Stimulated activated CD4-positive, alpha-beta T cell treated with anti-CD3 and anti-CD28 coated beads, Interleukin-1b, Interleukin-23, amount 100 ng/mL, for 4 hours (primary cell): ENCODE measurements at regions not wholly inside any gene's neighbourhood (a gene's known extent, or its start where the extent isn't known, plus 50 kb on each side); places are given as distances from the start of the nearest gene placed in this dataset.

Experiments used
- DNase-seq, 2 donors: peaks; one replicate each; pipeline ENCODE4 v3.0.0-alpha.2; 2020; ENCODE audit warnings: low read depth in 2 of 2

- DNase-seq = no peak
These were observed 304.0 kb upstream of the TLE3 start for GRCh38 chr15:70401709-70402108.

DNA sequence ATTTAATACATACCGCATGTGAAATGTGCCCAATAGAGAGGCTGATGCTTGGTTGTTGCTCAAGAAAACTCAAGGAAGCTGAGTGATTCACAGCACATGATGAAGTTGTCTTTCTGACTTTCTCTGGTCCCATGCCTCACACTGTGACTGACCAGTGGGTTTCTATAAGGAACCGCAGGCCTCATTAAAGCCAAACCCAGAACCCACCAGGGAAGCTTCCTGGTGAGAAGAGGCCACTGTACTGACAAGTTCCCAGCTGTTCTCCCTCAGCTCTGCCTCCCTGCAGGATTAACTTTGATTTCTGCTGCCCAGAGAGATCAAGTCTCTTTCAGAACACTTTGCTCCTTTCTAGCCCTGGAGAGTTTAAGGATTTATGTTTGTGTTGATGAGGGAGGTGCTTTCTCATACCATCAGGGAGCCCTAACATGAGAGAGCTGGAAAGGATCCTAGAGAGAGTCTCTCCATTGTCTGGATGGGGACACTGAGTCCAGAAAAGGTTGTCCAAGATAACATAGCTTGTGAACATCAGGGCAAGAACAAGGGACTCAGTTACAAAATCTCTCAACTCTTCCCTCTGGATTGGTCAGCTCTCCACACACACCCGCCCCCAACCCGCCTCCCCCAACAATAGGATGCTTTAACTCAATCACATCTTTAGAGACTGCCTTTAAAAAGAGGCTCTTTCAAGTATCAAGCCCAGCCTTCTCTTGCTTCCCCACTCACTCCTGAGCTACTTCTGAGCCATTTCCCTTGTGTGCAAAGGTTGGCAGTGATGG is 303.2 kb upstream of the TLE3 start:
- DNase-seq = no peak

DNA sequence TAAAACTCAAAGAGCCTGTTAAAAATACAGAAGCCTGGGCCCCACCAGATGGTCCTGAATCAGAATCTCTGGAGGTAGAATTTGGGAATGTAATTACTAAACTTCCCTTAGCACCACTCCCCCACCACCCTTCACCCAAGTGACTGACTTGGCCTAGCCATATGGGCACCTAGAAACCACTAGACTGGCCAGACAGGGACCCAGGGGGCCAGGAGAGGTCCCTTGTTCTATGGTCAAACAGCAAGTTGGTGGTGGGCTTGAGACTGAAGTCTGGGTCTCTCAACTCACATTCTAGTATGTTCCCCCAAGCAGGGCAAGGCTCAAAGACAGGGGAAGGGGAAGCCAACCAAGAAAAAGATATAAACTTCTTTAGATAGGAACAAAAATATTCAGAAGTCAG is 301.5 kb upstream of the TLE3 start:
- DNase-seq = no peak

- DNase-seq = no peak
These were observed 301.0 kb upstream of the TLE3 start for GRCh38 chr15:70398694-70399093.

DNA sequence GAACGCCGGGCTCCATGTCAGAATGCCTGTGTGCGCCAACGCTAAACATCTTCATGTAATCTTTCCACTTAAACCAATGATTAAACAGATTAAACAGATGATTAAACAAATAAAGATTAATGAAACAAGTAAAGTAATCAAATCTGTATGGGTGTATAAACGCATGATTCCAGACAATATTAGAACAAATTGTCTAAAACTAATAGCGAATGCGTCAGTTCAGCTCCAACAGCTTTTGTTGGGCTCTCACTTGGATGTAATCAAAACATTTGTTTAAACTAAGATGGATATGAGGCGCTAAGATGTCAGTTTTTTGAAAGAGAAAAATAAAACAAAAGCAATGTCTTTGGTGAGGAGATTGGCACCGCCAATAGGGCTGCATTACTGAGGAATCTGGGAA is 299.1 kb upstream of the TLE3 start:
- no peak for DNase-seq

- no peak for DNase-seq
These were observed 297.4 kb upstream of the TLE3 start for GRCh38 chr15:70395164-70395563.

- no peak for DNase-seq
These were observed 293.0 kb upstream of the TLE3 start for GRCh38 chr15:70390723-70391122.

DNA sequence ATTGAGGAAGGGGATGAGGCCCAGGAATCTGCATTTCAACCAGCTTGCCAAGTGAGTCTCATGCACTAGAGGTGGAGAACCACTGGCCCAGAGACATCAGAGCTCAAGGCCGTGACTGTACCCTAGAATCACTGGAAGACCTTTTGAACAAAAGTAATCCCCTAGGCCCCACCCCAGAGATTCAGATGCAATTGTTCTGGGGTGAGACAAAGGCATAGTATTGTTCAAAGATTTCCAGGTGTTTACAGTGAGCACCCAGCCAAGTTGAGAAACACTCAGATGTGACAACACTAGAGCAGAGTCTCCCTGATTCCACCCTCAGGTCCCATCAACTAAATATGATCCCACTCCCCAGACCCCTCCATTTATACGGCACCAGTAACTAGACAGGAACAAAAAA is 290.3 kb upstream of the TLE3 start:
- no peak for DNase-seq

GRCh38 chr15:70387081-70387480 is 289.4 kb upstream of the TLE3 start:
- no peak for DNase-seq

DNA sequence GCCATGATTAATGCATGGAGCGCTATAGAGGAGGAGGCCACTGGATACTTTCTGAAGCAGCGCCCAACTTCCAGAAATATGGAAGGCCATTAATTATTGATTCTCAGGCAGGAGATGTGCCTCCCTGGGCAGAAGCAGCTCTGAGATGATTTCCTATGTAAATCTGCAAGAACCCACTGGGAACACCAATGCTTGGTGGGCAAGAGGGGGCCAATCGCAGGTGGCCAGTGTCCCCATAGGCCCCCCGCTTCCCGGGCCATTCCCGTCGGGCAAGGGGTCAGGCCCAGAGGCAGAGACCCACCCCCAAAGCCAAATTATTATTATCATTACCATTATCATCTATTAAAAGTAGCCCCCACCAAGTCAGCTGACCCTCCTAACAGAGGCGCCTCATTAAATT is 288.0 kb upstream of the TLE3 start:
- DNase-seq = no peak

- DNase-seq = no peak
These were observed 287.3 kb upstream of the TLE3 start for GRCh38 chr15:70385052-70385451.

GRCh38 chr15:70383856-70384255 is 286.1 kb upstream of the TLE3 start:
- no peak for DNase-seq

GRCh38 chr15:70382762-70383458 is 285.2 kb upstream of the TLE3 start:
- DNase-seq = no peak

- DNase-seq = no peak
These were observed 284.5 kb upstream of the TLE3 start for GRCh38 chr15:70382009-70382749.

- DNase-seq = no peak
These were observed 282.5 kb upstream of the TLE3 start for GRCh38 chr15:70379938-70380883.

GRCh38 chr15:70379134-70379533 is 281.4 kb upstream of the TLE3 start:
- no peak for DNase-seq

DNA sequence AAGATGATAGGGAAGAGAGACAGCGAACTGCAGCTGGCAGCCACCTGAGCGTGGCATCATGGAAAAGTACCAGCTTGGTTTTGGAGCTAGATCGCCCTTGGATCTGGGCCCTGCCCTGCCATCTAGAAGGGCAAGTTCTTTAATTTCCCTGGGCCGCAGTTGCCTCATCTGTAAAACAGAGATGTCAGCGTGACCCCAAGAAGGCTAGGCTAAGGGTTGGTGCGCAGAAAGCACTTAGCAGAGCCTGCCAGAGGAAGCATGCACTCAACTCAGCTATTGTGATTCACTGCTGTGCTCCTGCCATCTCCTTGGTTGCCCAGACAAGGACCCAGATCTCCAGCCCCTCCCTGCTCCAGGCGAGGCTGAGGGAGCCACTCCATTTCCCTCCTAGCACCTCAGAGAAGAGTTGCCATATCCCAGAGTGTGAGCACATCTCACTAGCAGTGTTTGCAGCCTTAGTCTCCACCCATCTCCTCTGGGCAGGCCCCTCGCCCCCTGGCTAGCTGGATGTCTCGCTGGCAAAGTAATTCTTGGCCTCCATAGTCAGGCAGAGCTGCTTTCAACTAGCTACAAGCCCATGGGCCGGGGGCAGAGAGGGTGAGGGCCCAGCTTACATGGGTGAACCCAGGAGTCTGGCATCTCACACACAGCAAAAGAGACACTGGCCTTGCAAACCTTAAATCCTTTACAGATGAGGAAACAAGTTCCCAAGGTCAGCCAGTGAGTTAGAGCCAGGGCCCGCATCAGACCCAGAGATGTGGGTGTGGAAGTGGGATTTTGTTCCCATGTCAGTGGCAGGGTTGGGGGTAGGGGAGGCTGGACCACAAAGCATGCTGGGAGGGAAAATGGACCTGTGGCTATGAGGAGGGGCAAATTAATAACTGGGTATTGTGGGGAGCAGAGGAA is 280.7 kb upstream of the TLE3 start:
- no peak for DNase-seq

DNA sequence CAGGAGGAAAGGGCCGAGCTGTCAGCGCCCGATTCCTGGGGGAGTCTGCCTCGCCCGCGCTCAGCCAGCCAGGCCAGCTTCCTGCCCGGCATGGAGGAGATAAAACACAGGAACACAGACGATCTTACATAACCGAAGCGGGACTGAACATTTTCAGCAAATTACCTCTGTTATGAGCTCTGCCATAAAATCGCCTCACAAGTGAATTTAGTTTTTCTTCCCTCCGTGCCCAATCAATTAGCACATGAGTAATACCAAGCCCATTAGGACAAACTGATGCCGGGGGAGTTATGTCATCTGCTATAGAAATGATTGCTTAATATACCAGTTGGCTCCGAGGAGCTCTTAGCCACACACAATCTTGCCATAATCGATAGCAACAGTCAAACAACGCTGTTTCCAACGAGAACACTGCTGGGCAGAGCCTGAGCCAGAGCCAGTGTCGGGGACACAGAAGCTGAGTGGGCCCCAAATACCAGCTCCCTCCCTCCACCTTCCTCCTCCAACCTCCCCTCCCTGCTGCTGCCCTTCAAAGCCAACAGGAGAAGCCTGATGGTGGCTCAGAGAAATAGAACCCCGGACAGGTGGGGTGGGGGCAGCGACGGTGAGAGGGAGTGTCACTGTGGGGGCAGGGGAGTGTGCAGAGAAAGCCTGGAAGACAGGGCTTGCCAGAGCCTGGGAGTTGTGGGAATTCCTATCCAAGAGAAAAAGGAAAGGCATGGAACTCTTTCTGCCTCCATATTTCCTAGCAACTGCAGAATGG is 279.4 kb upstream of the TLE3 start:
- DNase-seq = no peak

DNA sequence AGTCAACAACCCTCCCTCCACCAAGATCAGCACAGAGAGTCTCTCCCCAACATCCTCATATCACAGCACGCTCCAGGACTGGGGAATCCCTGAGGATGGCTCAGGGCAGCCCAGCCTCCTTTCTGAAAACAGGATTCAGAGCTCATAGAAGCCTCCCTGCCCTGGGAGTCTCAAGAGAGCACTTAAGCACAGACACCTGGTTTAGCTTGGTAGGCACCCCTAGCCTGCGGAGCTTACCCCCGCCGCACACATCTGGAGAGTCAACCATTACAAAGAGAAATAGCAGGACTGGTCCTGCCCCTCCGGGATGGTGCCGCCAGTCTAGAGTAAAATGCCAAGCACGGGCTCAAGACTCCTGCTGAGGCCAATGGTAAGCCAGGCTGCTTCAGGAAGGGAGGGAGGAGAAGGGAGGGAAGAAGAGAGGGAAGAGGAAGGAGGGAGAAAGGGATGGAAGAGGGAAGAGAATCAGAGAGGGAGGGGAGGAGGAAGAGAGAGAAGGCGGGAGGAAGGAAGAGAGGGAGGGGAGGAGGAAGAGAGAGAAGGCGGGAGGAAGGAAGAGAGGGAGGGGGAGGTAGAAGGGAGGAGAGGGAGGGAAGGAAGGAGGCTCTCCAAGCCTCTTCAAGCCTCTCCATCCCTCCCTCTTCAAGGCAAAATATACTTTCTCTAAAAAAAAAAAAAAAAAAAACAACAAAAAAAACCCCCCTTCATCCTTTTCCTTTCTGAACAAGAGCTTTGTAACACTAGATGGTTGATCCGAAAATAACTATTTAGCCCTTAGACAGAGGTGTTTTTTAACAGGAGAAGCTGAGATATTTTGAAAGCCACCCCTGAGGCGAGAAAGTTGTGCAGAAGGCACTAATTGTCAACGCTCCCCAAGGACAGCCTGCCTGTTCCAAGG is 278.6 kb upstream of the TLE3 start:
- no peak for DNase-seq
